ENCODE measurements at regions not wholly inside any gene's neighbourhood (a gene's known extent, or its start where the extent isn't known, plus 50 kb on each side); places are given as distances from the start of the nearest gene placed in this dataset.

- no peak for TF ChIP-seq POLR2AphosphoS5 (IDR thresholded peaks at IDR 0.05; ENCODE audit: borderline replicate concordance, low read depth, low read length)
- TF ChIP-seq EZH2 (IDR thresholded peaks at IDR 0.05) = no peak
Observed at GRCh38 chr3:182018361-182018760, 306.6 kb downstream of the SOX2 start.
